ENCODE measurements at regions not wholly inside any gene's neighbourhood (a gene's known extent, or its start where the extent isn't known, plus 50 kb on each side); places are given as distances from the start of the nearest gene placed in this dataset.

DNA sequence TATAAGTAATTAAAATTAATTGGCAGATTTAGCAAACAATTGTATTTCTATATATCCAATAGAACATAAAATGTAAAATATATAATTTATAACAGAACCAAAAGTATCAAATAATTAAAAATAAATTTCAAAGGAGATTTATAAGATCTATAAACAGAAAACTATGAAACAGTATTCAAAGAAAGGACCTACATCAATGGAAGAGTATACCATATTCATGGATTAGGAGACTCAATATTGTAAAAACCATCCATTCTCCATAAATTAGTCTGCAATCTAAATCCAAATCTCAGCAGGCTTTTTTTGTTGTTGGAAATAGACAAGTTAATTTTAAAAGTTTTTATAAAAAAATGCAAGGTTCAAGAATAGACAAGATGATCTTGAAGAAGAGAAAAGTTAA, 149.0 kb upstream of the RUNX3 start:
- Histone ChIP-seq H4K8ac (ENCODE audit: low read length) (no peak overlapping the region), H3K27me3 (ENCODE audit: control insufficient read depth in 1 of 2, insufficient read depth in 1 of 2, low read length in 2 of 2) (peaks cover 29 to 34% of the 10 kb centered on the region in 2 experiments), H4K91ac (ENCODE audit: low read length) (no peak overlapping the region), H2BK15ac (ENCODE audit: low read depth, poor library complexity, severe bottlenecking) (no peak overlapping the region), H3K23ac (ENCODE audit: low read length in 2 of 2) (no peak overlapping the region), H3K4me2 (ENCODE audit: low read length, poor library complexity, severe bottlenecking) (no peak overlapping the region), H2BK120ac (ENCODE audit: low read depth, low read length) (no peak overlapping the region), H3K9ac (ENCODE audit: low read length) (no peak overlapping the region), H3K9me3 (ENCODE audit: control insufficient read depth, low read length) (peaks cover 13% of the 10 kb centered on the region), H3K14ac (ENCODE audit: low read length in 2 of 2) (no peak overlapping the region), H3K79me1 (replicated peaks; ENCODE audit: low read length, poor library complexity, severe bottlenecking) (no peaks in the 10 kb centered on the region), H3K18ac (ENCODE audit: low read depth in 1 of 2, low read length in 2 of 2) (no peak overlapping the region), H2AK5ac (ENCODE audit: low read length, severe bottlenecking) (no peak overlapping the region), H3K4me3 (ENCODE audit: insufficient read depth in 1 of 2, low read depth in 1 of 2, low read length in 2 of 2) (no peak overlapping the region), H2BK12ac (ENCODE audit: low read length in 2 of 2) (no peak overlapping the region), H3K4ac (ENCODE audit: low read depth in 1 of 2, low read length in 2 of 2) (no peak overlapping the region), H3K4me1 (ENCODE audit: control insufficient read depth, insufficient read depth, low read depth, low read length) (no peaks in the 10 kb centered on the region), H2BK5ac (ENCODE audit: low read depth, low read length, poor library complexity, severe bottlenecking) (no peak overlapping the region), H3K27ac (ENCODE audit: low read length, poor library complexity, severe bottlenecking) (no peak overlapping the region), H2AFZ (ENCODE audit: low read depth, low read length) (no peak overlapping the region), H3K36me3 (ENCODE audit: control insufficient read depth in 1 of 2, insufficient read depth in 2 of 2, low read depth in 1 of 2, low read length in 2 of 2) (no peaks in the 10 kb centered on the region)
- no peak for DNase-seq

DNA sequence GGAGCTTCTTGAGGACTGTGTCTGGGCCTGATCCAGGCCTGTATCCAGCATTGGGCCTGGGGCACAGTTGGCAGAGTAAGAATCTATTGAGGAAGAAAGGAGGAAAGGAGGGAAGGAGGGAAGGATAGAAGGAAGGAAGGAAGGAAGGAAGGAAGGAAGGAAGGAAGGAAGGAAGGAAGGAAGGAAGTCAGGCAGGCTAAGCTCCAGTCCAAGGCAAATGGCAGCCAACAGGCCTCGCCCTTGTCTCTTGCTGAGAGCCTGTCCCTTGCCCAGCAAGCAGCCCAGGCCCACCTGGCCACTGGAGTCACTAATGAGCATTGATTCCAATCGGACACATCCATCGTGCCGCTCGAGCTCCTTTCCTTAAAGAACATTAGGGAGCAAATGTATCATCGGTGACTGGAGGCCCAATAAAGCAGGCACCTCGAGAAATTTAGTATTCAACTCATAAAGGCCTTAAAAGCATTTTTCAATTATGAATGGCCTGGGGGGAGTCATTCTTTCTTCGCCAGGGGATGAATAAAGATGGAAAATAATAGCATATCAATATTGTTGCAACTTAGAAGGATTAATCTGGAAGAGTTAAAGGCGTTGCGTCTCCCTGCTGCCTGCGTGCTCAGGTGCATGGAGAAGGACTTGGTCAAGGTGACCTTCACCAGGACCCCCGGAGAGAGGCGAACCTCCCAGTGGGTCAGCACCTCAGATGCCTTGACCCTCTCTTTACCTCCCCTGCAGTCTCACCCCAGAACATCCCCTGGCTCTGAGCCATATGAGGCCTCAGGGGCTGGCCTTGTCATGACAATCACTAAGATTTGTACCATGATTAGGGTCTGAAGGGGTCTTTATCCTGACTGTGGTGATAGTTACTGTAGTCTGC, 144.5 kb upstream of the RUNX3 start:
- no peaks in the 10 kb centered on the region for H3K79me1 ChIP-seq (replicated peaks; ENCODE audit: low read length, poor library complexity, severe bottlenecking)
- H2BK12ac ChIP-seq (ENCODE audit: low read length in 2 of 2): no peak overlapping the region
- H2AFZ ChIP-seq (ENCODE audit: low read depth, low read length): no peak overlapping the region
- peaks cover 13% of the 10 kb centered on the region for H3K9me3 ChIP-seq (ENCODE audit: control insufficient read depth, low read length)
- H3K4ac ChIP-seq (ENCODE audit: low read depth in 1 of 2, low read length in 2 of 2): no peak overlapping the region
- DNase-seq: no peak
- H2AK5ac ChIP-seq (ENCODE audit: low read length, severe bottlenecking): no peak overlapping the region
- H2BK120ac ChIP-seq (ENCODE audit: low read depth, low read length): no peak overlapping the region
- H3K27me3 ChIP-seq (ENCODE audit: control insufficient read depth in 1 of 2, insufficient read depth in 1 of 2, low read length in 2 of 2): peaks cover 18 to 24% of the 10 kb centered on the region in 2 experiments
- no peak overlapping the region for H4K91ac ChIP-seq (ENCODE audit: low read length)
- H3K4me1 ChIP-seq (ENCODE audit: control insufficient read depth, insufficient read depth, low read depth, low read length): no peaks in the 10 kb centered on the region
- no peak overlapping the region for H3K23ac ChIP-seq (ENCODE audit: low read length in 2 of 2)
- no peak overlapping the region for H3K27ac ChIP-seq (ENCODE audit: low read length, poor library complexity, severe bottlenecking)
- no peak overlapping the region for H2BK5ac ChIP-seq (ENCODE audit: low read depth, low read length, poor library complexity, severe bottlenecking)
- H3K4me2 ChIP-seq (ENCODE audit: low read length, poor library complexity, severe bottlenecking): no peak overlapping the region
- no peak overlapping the region for H3K14ac ChIP-seq (ENCODE audit: low read length in 2 of 2)
- H3K9ac ChIP-seq (ENCODE audit: low read length): no peak overlapping the region
- no peaks in the 10 kb centered on the region for H3K36me3 ChIP-seq (ENCODE audit: control insufficient read depth in 1 of 2, insufficient read depth in 2 of 2, low read depth in 1 of 2, low read length in 2 of 2)
- H2BK15ac ChIP-seq (ENCODE audit: low read depth, poor library complexity, severe bottlenecking): no peak overlapping the region
- no peak overlapping the region for H3K4me3 ChIP-seq (ENCODE audit: insufficient read depth in 1 of 2, low read depth in 1 of 2, low read length in 2 of 2)
- no peak overlapping the region for H4K8ac ChIP-seq (ENCODE audit: low read length)
- H3K18ac ChIP-seq (ENCODE audit: low read depth in 1 of 2, low read length in 2 of 2): no peak overlapping the region
- 90% methylated on average over 11 of the region's 13 CpGs for WGBS

DNA sequence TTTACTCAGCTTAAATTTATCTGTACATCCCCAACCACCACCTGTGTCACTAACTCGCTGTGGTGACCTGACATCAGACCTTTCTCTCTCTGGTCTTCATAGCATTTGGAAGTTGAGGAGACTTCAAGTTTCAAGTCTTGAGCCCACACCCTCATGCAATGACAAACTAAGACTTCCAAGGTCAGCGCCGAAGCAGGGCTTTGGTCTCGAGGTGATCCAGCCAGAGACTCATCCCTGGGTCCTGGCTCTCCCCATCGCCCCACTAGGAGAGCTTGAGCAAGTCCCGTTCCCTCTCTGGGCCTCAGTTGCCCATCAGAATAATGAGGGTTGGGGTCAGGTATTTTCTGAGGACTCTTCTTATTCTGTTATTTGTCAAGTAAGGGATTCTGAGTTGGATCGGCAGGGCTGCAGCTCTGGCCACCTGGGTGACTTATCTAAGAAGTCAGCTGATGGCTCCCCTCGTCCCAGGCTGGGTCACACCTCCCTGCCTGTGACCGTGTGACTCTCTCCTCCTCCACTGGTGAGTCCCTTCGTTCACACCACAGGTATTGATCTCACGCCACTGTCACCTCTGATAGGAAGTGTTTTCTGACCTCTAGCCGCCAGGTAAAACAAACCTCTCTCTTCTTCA, 143.7 kb upstream of the RUNX3 start:
- H2BK15ac ChIP-seq (ENCODE audit: low read depth, poor library complexity, severe bottlenecking): no peak overlapping the region
- no peak overlapping the region for H3K23ac ChIP-seq (ENCODE audit: low read length in 2 of 2)
- no peak overlapping the region for H3K4me2 ChIP-seq (ENCODE audit: low read length, poor library complexity, severe bottlenecking)
- H3K4me1 ChIP-seq (ENCODE audit: control insufficient read depth, insufficient read depth, low read depth, low read length): no peaks in the 10 kb centered on the region
- H3K9me3 ChIP-seq (ENCODE audit: control insufficient read depth, low read length): peaks cover 13% of the 10 kb centered on the region
- no peaks in the 10 kb centered on the region for H3K36me3 ChIP-seq (ENCODE audit: control insufficient read depth in 1 of 2, insufficient read depth in 2 of 2, low read depth in 1 of 2, low read length in 2 of 2)
- no peak overlapping the region for H3K4ac ChIP-seq (ENCODE audit: low read depth in 1 of 2, low read length in 2 of 2)
- no peak overlapping the region for H3K27ac ChIP-seq (ENCODE audit: low read length, poor library complexity, severe bottlenecking)
- H3K79me1 ChIP-seq (replicated peaks; ENCODE audit: low read length, poor library complexity, severe bottlenecking): no peaks in the 10 kb centered on the region
- H2AK5ac ChIP-seq (ENCODE audit: low read length, severe bottlenecking): no peak overlapping the region
- 61% methylated on average over 12 of the region's 12 CpGs for WGBS
- no peak overlapping the region for H2AFZ ChIP-seq (ENCODE audit: low read depth, low read length)
- H3K9ac ChIP-seq (ENCODE audit: low read length): no peak overlapping the region
- no peak overlapping the region for H3K4me3 ChIP-seq (ENCODE audit: insufficient read depth in 1 of 2, low read depth in 1 of 2, low read length in 2 of 2)
- no peak overlapping the region for H2BK12ac ChIP-seq (ENCODE audit: low read length in 2 of 2)
- no peak overlapping the region for H4K8ac ChIP-seq (ENCODE audit: low read length)
- DNase-seq: no peak
- H4K91ac ChIP-seq (ENCODE audit: low read length): no peak overlapping the region
- peaks cover 22 to 30% of the 10 kb centered on the region in 2 experiments for H3K27me3 ChIP-seq (ENCODE audit: control insufficient read depth in 1 of 2, insufficient read depth in 1 of 2, low read length in 2 of 2)
- no peak overlapping the region for H3K14ac ChIP-seq (ENCODE audit: low read length in 2 of 2)
- no peak overlapping the region for H3K18ac ChIP-seq (ENCODE audit: low read depth in 1 of 2, low read length in 2 of 2)
- no peak overlapping the region for H2BK120ac ChIP-seq (ENCODE audit: low read depth, low read length)
- no peak overlapping the region for H2BK5ac ChIP-seq (ENCODE audit: low read depth, low read length, poor library complexity, severe bottlenecking)

DNA sequence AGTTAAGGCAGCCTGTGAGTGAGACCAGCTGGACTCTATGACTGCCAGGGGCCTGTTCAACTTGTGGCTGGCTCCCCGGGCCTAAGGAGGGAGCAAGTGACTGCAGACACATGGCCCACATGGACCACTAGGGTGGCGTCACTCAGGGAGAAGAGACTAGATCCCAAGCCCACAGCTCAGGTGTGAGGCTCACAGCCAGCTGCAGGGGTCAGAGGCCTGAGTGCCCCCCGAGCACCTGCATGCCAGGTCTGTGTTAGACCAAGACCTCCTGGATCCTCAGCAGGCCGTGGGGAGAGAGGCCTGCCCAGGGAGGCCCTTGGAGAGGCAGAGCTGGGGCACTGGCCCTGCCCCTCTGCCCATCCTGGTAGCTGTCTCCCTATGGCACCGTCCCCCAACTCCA, 142.4 kb upstream of the RUNX3 start:
- Histone ChIP-seq H2BK120ac (ENCODE audit: low read depth, low read length) (no peak overlapping the region), H3K4me3 (ENCODE audit: insufficient read depth in 1 of 2, low read depth in 1 of 2, low read length in 2 of 2) (no peak overlapping the region), H3K79me1 (replicated peaks; ENCODE audit: low read length, poor library complexity, severe bottlenecking) (no peaks in the 10 kb centered on the region), H3K4me1 (ENCODE audit: control insufficient read depth, insufficient read depth, low read depth, low read length) (no peaks in the 10 kb centered on the region), H2AK5ac (ENCODE audit: low read length, severe bottlenecking) (no peak overlapping the region), H4K91ac (ENCODE audit: low read length) (no peak overlapping the region), H3K27me3 (ENCODE audit: control insufficient read depth in 1 of 2, insufficient read depth in 1 of 2, low read length in 2 of 2) (peaks cover 27 to 42% of the 10 kb centered on the region in 2 experiments), H3K4me2 (ENCODE audit: low read length, poor library complexity, severe bottlenecking) (no peak overlapping the region), H3K18ac (ENCODE audit: low read depth in 1 of 2, low read length in 2 of 2) (no peak overlapping the region), H3K27ac (ENCODE audit: low read length, poor library complexity, severe bottlenecking) (no peak overlapping the region), H2BK12ac (ENCODE audit: low read length in 2 of 2) (no peak overlapping the region), H3K4ac (ENCODE audit: low read depth in 1 of 2, low read length in 2 of 2) (no peak overlapping the region), H3K14ac (ENCODE audit: low read length in 2 of 2) (no peak overlapping the region), H3K36me3 (ENCODE audit: control insufficient read depth in 1 of 2, insufficient read depth in 2 of 2, low read depth in 1 of 2, low read length in 2 of 2) (no peaks in the 10 kb centered on the region), H3K9me3 (ENCODE audit: control insufficient read depth, low read length) (peaks cover 11% of the 10 kb centered on the region), H4K8ac (ENCODE audit: low read length) (no peak overlapping the region), H2BK5ac (ENCODE audit: low read depth, low read length, poor library complexity, severe bottlenecking) (no peak overlapping the region), H3K9ac (ENCODE audit: low read length) (no peak overlapping the region), H2BK15ac (ENCODE audit: low read depth, poor library complexity, severe bottlenecking) (no peak overlapping the region), H3K23ac (ENCODE audit: low read length in 2 of 2) (no peak overlapping the region), H2AFZ (ENCODE audit: low read depth, low read length) (no peak overlapping the region)
- DNase-seq: no peak
- 82% methylated on average over 5 of the region's 5 CpGs for WGBS

Measured in mesenchymal stem cell (in vitro differentiated cells and primary cell).